ENCODE measurements at regions not wholly inside any gene's neighbourhood (a gene's known extent, or its start where the extent isn't known, plus 50 kb on each side); places are given as distances from the start of the nearest gene placed in this dataset.
A peak's percentile ranks its signal among the peaks of the same experiment; 100 is the strongest.

DNA sequence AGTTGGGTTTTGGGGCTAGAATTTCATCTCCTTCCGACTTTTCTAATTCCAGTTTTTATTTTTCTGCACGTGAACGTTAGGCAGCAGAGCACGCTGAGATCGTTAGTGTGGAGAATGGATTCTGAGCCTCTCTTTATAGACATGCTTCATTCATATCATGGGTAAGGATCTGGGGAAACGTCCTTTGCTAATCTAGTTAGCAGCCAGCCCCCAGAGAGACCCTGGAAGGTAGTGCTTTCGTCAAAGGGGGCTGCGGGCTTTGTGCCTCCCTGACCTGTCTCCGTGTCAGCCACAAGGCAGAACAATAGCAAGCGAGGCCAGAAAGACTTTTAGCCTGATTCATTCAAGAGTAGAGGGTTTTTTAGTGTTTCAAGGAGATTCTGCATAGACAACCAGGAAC lies 196.3 kb upstream of the KLF6 start:
- Histone ChIP-seq H2AFZ (no peak overlapping the region), H3K4me3 (no peak overlapping the region), H3K9ac (no peak overlapping the region), H4K20me1 (ENCODE audit: insufficient read depth) (no peaks in the 10 kb centered on the region), H3K9me2 (ENCODE audit: insufficient read depth) (no peaks in the 10 kb centered on the region), H3F3A (ENCODE audit: insufficient read depth) (peaks cover 16% of the 10 kb centered on the region), H3K9me3 (ENCODE audit: low read depth) (no peaks in the 10 kb centered on the region), H3K36me3 (ENCODE audit: low read depth) (0 out of 2 replicates have a peak, but pooled peaks cover 4% of the 10 kb centered on the region), H3K27me3 (replicated peaks; ENCODE audit: insufficient read depth) (no peaks in the 10 kb centered on the region), H3K4me1 (ENCODE audit: insufficient read depth) (peaks cover 14% of the 10 kb centered on the region), H3K79me2 (ENCODE audit: insufficient read depth) (no peaks in the 10 kb centered on the region), H3K27ac (no peak overlapping the region), H3K4me2 (ENCODE audit: unreplicated experiment) (no peak overlapping the region)
- in situ Hi-C loops (cut with MboI): no loop called here
- TF ChIP-seq EZH2 (IDR thresholded peaks at IDR 0.05; ENCODE audit: insufficient read depth, poor library complexity, severe bottlenecking): no peak
- DNase-seq: no peak
- 85 to 90% methylated on average over 10 of the region's 10 CpGs for WGBS, 2 experiments (ENCODE audit: low coverage in 1 of 2, low lambda C conversion rate in 2 of 2, missing lambda C conversion rate in 2 of 2)

DNA sequence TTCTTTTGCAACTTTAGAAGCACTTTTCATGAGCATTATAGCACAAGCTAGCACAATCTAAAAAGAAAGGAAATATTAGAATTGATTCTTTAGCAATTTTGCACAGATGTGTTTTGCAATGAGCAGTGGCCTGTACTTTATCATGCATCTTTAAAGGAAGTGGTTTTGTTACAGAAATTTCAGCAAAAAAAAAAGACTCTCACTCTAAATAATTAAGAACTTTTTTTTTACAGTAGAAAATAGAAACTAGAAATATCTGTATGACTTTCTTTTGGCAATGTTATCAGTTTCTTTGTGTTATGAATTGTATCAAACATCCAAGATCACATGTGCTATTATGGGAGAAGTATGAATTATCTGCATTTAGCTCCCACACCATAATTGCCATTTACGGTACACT lies 195.7 kb upstream of the KLF6 start:
- no peak for DNase-seq
- Histone ChIP-seq H3K79me2 (ENCODE audit: insufficient read depth) (no peaks in the 10 kb centered on the region), H3K4me3 (no peak overlapping the region), H3F3A (ENCODE audit: insufficient read depth) (peaks cover 16% of the 10 kb centered on the region), H2AFZ (no peak overlapping the region), H3K4me1 (ENCODE audit: insufficient read depth) (peaks cover 14% of the 10 kb centered on the region), H3K9me2 (ENCODE audit: insufficient read depth) (no peaks in the 10 kb centered on the region), H3K36me3 (ENCODE audit: low read depth) (0 out of 2 replicates have a peak, but pooled peaks cover 4% of the 10 kb centered on the region), H3K9ac (no peak overlapping the region), H4K20me1 (ENCODE audit: insufficient read depth) (no peaks in the 10 kb centered on the region), H3K9me3 (ENCODE audit: low read depth) (no peaks in the 10 kb centered on the region), H3K27me3 (replicated peaks; ENCODE audit: insufficient read depth) (no peaks in the 10 kb centered on the region), H3K4me2 (ENCODE audit: unreplicated experiment) (no peak overlapping the region), H3K27ac (no peak overlapping the region)
- TF ChIP-seq EZH2phosphoT487 (IDR thresholded peaks at IDR 0.05; ENCODE audit: insufficient read depth, low read depth) (no peak), EZH2 (IDR thresholded peaks at IDR 0.05; ENCODE audit: insufficient read depth, poor library complexity, severe bottlenecking) (no peak)
- in situ Hi-C loops (cut with MboI): no loop called here
- 95 to 100% methylated on average over 1 of the region's 1 CpG for WGBS, 2 experiments (ENCODE audit: low coverage in 1 of 2, low lambda C conversion rate in 2 of 2, missing lambda C conversion rate in 2 of 2)

DNA sequence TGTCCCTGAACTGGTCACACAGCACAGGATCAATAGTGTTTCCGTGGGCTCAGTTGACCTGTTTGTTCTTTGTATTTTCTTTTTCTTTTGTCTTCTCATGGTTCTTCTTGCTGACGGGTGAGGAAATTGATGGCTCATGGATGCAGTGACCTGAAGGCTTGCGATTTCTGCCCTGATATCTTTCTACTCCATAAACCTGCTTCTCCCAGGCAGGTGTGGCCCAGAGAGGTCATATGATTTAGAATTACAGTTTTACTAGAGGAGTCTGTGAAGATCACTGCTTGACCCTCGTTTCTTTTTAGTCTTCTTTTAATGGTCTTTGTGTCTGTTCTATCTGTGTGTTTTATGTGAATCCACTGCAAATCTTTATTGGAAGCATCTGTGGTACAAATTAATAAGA lies 195.1 kb upstream of the KLF6 start:
- no peak overlapping the region for H3K4me3 ChIP-seq
- H3K27me3 ChIP-seq (replicated peaks; ENCODE audit: insufficient read depth): no peaks in the 10 kb centered on the region
- no peaks in the 10 kb centered on the region for H3K9me3 ChIP-seq (ENCODE audit: low read depth)
- no peak for DNase-seq
- H3K79me2 ChIP-seq (ENCODE audit: insufficient read depth): no peaks in the 10 kb centered on the region
- in situ Hi-C loops (cut with MboI): no loop called here
- no peak overlapping the region for H3K4me2 ChIP-seq (ENCODE audit: unreplicated experiment)
- 0 out of 2 replicates have a peak, but pooled peaks cover 4% of the 10 kb centered on the region for H3K36me3 ChIP-seq (ENCODE audit: low read depth)
- H3K9me2 ChIP-seq (ENCODE audit: insufficient read depth): no peaks in the 10 kb centered on the region
- peaks cover 16% of the 10 kb centered on the region for H3F3A ChIP-seq (ENCODE audit: insufficient read depth)
- no peak overlapping the region for H3K9ac ChIP-seq
- no peak overlapping the region for H2AFZ ChIP-seq
- H4K20me1 ChIP-seq (ENCODE audit: insufficient read depth): no peaks in the 10 kb centered on the region
- TF ChIP-seq EZH2phosphoT487 (IDR thresholded peaks at IDR 0.05; ENCODE audit: insufficient read depth, low read depth) (no peak), EZH2 (IDR thresholded peaks at IDR 0.05; ENCODE audit: insufficient read depth, poor library complexity, severe bottlenecking) (no peak)
- WGBS, 2 experiments (ENCODE audit: low coverage in 1 of 2, low lambda C conversion rate in 2 of 2, missing lambda C conversion rate in 2 of 2): 63 to 64% methylated on average over 4 of the region's 4 CpGs
- H3K4me1 ChIP-seq (ENCODE audit: insufficient read depth): peaks cover 14% of the 10 kb centered on the region
- no peak overlapping the region for H3K27ac ChIP-seq

DNA sequence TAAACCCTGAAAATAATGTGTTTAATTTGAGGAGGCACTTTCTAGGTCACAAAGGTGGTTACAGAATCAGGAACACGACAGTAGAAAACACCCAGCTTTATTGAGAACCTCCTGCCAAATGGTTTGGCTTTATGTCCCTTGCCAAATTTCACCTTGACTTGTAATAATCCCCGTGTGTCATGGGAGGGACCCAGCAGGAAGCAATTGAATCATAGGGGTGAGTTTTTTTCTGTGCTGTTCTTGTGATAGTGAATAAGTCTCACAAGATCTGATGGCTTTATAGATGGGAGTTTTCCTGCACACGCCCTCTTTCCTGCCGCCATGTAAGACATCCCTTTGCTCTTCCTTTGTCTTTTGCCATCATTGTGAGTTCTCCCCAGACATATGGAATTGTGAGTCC lies 193.8 kb upstream of the KLF6 start:
- H3K27ac ChIP-seq: no peak overlapping the region
- H3K4me1 ChIP-seq (ENCODE audit: insufficient read depth): peaks cover 14% of the 10 kb centered on the region
- H3K27me3 ChIP-seq (replicated peaks; ENCODE audit: insufficient read depth): no peaks in the 10 kb centered on the region
- DNase-seq: peak; percentile 19
- TF ChIP-seq EZH2 (IDR thresholded peaks at IDR 0.05; ENCODE audit: insufficient read depth, poor library complexity, severe bottlenecking) (no peak), EZH2phosphoT487 (IDR thresholded peaks at IDR 0.05; ENCODE audit: insufficient read depth, low read depth) (no peak)
- H3K9ac ChIP-seq: no peak overlapping the region
- H3K9me3 ChIP-seq (ENCODE audit: low read depth): no peaks in the 10 kb centered on the region
- H4K20me1 ChIP-seq (ENCODE audit: insufficient read depth): no peaks in the 10 kb centered on the region
- in situ Hi-C loops (cut with MboI): no loop called here
- H2AFZ ChIP-seq: no peak overlapping the region
- H3K4me3 ChIP-seq: no peak overlapping the region
- 0 out of 2 replicates have a peak, but pooled peaks cover 4% of the 10 kb centered on the region for H3K36me3 ChIP-seq (ENCODE audit: low read depth)
- H3K4me2 ChIP-seq (ENCODE audit: unreplicated experiment): no peak overlapping the region
- H3F3A ChIP-seq (ENCODE audit: insufficient read depth): peaks cover 16% of the 10 kb centered on the region
- 73 to 80% methylated on average over 4 of the region's 4 CpGs for WGBS, 2 experiments (ENCODE audit: low coverage in 1 of 2, low lambda C conversion rate in 2 of 2, missing lambda C conversion rate in 2 of 2)
- H3K79me2 ChIP-seq (ENCODE audit: insufficient read depth): no peaks in the 10 kb centered on the region
- H3K9me2 ChIP-seq (ENCODE audit: insufficient read depth): no peaks in the 10 kb centered on the region

DNA sequence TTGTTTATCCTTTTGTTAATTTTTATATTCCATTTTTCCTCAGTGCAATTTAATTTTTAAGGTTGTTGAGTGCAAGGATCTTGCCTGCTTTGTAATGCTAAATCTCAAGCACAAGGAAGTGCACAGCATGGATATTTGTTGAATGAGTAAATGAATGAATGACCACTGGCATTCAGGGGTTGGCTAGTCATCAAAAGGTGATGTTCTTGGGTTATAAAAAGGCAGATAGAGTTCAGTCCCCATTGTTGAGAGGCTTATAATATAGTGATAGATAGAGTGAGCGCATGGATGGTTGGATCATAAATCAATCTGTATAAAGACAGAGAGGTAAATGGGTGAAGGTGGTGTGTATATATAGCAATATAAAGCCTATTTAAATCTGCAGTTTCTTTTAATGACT lies 193.2 kb upstream of the KLF6 start:
- peak; percentile 71 for DNase-seq
- H3K4me2 ChIP-seq (ENCODE audit: unreplicated experiment): no peak overlapping the region
- H3K9me2 ChIP-seq (ENCODE audit: insufficient read depth): no peaks in the 10 kb centered on the region
- no peak overlapping the region for H3K27ac ChIP-seq
- H3K9me3 ChIP-seq (ENCODE audit: low read depth): no peaks in the 10 kb centered on the region
- H3K9ac ChIP-seq: no peak overlapping the region
- no peak overlapping the region for H3K4me3 ChIP-seq
- in situ Hi-C loops (cut with MboI): no loop called here
- H4K20me1 ChIP-seq (ENCODE audit: insufficient read depth): no peaks in the 10 kb centered on the region
- 0 out of 2 replicates have a peak, but pooled peaks cover 2% of the 10 kb centered on the region for H3K36me3 ChIP-seq (ENCODE audit: low read depth)
- 96 to 100% methylated on average over 1 of the region's 1 CpG for WGBS, 2 experiments (ENCODE audit: low coverage in 1 of 2, low lambda C conversion rate in 2 of 2, missing lambda C conversion rate in 2 of 2)
- peaks cover 14% of the 10 kb centered on the region for H3K4me1 ChIP-seq (ENCODE audit: insufficient read depth)
- TF ChIP-seq EZH2phosphoT487 (IDR thresholded peaks at IDR 0.05; ENCODE audit: insufficient read depth, low read depth) (no peak), EZH2 (IDR thresholded peaks at IDR 0.05; ENCODE audit: insufficient read depth, poor library complexity, severe bottlenecking) (no peak)
- no peaks in the 10 kb centered on the region for H3K79me2 ChIP-seq (ENCODE audit: insufficient read depth)
- no peaks in the 10 kb centered on the region for H3K27me3 ChIP-seq (replicated peaks; ENCODE audit: insufficient read depth)
- no peak overlapping the region for H2AFZ ChIP-seq
- peaks cover 17% of the 10 kb centered on the region for H3F3A ChIP-seq (ENCODE audit: insufficient read depth)
